ENCODE measurements at regions not wholly inside any gene's neighbourhood (a gene's known extent, or its start where the extent isn't known, plus 50 kb on each side); places are given as distances from the start of the nearest gene placed in this dataset.
A peak's percentile ranks its signal among the peaks of the same experiment; 100 is the strongest.

DNA sequence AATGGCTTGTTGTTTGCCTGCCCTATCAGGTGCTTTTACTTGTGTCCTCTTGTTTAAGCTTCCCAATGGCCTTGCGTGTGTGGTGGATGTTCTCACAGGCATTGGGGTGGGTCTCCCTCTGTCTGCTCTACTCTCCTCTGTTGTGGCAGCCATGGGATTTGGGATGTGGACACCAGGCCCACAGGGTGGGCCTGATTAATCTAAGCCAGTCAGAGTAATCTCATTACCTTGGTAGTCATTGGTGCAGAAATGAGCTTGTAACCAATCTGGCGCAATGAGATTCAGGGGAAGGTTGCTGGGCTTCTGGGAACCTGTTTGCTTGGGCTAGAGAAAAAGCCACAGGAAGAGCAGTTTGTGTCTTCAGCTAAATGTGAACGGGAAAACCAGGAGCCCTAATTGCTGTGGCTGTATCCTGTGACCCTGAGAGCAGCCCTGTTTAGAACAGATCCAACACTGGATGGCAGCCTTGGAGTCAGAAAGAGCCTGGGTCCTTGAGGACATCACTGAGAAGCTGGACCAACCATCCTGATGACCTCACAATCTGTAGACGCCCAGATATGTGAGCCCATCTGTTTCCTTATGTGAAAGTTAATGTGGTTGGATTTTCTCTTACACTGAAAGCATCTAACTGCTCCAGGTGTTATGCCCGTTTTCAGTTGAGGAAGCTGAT lies 157.3 kb upstream of the UBE2E1 start:
- TF ChIP-seq, protein P1, sequence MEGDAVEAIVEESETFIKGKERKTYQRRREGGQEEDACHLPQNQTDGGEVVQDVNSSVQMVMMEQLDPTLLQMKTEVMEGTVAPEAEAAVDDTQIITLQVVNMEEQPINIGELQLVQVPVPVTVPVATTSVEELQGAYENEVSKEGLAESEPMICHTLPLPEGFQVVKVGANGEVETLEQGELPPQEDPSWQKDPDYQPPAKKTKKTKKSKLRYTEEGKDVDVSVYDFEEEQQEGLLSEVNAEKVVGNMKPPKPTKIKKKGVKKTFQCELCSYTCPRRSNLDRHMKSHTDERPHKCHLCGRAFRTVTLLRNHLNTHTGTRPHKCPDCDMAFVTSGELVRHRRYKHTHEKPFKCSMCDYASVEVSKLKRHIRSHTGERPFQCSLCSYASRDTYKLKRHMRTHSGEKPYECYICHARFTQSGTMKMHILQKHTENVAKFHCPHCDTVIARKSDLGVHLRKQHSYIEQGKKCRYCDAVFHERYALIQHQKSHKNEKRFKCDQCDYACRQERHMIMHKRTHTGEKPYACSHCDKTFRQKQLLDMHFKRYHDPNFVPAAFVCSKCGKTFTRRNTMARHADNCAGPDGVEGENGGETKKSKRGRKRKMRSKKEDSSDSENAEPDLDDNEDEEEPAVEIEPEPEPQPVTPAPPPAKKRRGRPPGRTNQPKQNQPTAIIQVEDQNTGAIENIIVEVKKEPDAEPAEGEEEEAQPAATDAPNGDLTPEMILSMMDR (IDR thresholded peaks at IDR 0.05; ENCODE audit: low read depth, low read length, missing input control), result no peak
- TF ChIP-seq RAD21 (IDR thresholded peaks at IDR 0.05) (peak in 1 of 2 donors; percentile 44), FOXA1 (IDR thresholded peaks at IDR 0.05) (no peak), REST (IDR thresholded peaks at IDR 0.05) (no peak), YY1 (IDR thresholded peaks at IDR 0.05) (no peak), JUND (IDR thresholded peaks at IDR 0.05) (no peak), TAF1 (conservative IDR thresholded peaks at IDR 0.05) (no peak), GABPA (IDR thresholded peaks at IDR 0.05 in 1 of 2, conservative IDR thresholded peaks at IDR 0.05 in 1 of 2) (no peak)
- TF ChIP-seq, protein P2, sequence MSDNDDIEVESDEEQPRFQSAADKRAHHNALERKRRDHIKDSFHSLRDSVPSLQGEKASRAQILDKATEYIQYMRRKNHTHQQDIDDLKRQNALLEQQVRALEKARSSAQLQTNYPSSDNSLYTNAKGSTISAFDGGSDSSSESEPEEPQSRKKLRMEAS (IDR thresholded peaks at IDR 0.05), result no peak

Data from liver (tissue), 3 donors.